Activated effector memory CD4-positive, alpha-beta T cell treated with Interleukin-2 at 50 U/mL for 16 hours (primary cell): ENCODE measurements at regions not wholly inside any gene's neighbourhood (a gene's known extent, or its start where the extent isn't known, plus 50 kb on each side); places are given as distances from the start of the nearest gene placed in this dataset.

Experiments used
- DNase-seq: peaks from one replicate; pipeline ENCODE4 v3.0.0-alpha.2; 2020

GRCh38 chr5:136526791-136527190 lies 161.4 kb upstream of the TRPC7 start:
- no peak for DNase-seq

DNA sequence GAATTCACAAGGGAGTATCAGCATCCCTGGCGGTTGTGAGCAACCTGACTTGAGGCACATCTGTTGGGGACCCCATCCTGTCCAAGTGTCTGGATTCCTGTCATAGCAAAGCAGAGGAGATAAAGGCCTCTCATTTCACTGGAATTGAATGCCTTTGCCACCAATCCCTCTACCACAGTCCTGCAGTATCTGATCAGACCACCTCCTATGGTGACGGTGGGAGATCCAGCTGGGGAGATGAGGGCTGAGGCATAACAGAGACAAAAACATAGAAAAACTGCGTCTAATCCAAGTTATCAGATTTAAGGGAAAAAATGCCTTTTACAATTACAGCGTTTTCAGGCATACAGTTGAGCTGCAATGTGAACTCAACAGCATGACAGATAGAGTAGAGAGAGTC lies 160.7 kb upstream of the TRPC7 start:
- no peak for DNase-seq

GRCh38 chr5:136525597-136525996 lies 160.3 kb upstream of the TRPC7 start:
- DNase-seq, result no peak

- DNase-seq, result no peak
Observed at GRCh38 chr5:136522217-136522956, 157.0 kb upstream of the TRPC7 start.

GRCh38 chr5:136521696-136522095 lies 156.4 kb upstream of the TRPC7 start:
- no peak for DNase-seq

- DNase-seq, result no peak
Observed at GRCh38 chr5:136518814-136519213, 153.5 kb upstream of the TRPC7 start.

DNA sequence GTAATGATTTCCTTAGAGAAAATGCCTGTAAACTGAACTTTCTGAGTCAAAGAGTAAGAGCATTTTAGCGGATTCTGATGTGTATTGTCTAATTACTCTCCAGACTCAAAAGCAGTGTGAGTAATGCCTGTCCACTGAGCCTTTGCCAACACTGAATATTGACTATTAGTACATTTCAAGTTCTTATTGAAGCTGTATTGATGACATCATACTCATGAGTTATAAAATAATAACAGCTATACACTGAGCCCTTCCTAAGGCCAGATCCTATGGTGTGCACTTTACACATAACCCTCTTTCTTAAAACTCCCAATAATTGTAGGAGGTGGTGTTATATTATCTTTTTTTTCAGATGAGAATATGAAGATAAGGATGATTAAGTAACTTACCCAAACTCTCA lies 152.8 kb upstream of the TRPC7 start:
- DNase-seq, result no peak

DNA sequence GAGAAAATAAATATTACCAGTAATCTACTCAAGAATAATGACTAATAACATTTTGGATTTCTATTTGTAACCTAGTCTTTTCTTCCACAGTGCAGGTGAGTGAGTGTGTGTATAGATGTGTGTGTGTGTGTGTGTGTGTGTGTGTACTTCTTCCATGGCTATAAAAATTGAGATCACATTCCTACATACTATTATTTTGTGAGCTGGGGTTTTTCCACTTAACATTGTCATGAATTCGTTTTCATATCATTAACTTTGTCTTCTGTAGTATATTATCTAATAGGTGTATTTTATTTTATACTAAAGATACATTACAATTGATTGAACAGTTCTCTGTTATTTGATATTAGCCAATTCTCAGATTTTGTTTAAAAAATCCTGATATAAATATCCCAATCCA lies 152.4 kb upstream of the TRPC7 start:
- DNase-seq, result no peak

DNA sequence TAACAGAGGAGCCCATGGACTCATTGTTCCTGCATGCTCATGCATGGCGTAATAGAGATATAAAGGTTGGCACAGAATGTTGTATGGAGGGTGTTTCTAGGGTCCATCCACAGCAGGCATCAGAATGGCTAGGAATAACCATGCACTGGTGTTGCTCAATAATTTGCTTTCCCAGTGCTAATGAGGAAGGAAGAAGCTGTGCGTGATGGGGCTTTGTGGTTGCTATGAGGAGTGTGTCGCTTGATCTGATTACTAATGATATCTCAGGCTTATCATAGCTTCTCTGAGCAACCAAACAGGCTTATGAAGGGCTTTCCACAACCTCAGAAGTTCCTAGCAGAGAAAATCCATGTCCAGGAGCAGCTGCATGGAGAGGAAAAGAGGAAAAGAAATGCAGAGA lies 151.3 kb upstream of the TRPC7 start:
- DNase-seq, result no peak

DNA sequence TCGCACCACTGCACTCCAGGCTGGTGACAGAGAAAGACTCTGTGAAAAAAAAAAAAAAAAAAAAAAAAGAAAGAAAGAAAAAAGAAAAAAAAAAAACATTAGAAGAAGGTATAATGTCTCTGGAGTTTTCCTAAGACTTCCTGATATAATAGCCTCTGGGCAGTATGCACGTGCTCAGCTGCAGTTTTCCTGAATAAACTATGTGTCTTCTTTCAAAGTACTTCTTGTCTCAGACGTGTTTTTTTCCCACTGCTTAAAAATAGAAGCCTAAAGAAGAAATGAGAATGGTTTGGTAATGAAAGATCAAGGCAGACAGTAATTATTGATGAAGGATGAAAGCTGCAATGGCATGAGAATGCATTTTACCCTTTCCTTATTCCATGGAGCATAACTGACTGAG lies 148.1 kb upstream of the TRPC7 start:
- no peak for DNase-seq

DNA sequence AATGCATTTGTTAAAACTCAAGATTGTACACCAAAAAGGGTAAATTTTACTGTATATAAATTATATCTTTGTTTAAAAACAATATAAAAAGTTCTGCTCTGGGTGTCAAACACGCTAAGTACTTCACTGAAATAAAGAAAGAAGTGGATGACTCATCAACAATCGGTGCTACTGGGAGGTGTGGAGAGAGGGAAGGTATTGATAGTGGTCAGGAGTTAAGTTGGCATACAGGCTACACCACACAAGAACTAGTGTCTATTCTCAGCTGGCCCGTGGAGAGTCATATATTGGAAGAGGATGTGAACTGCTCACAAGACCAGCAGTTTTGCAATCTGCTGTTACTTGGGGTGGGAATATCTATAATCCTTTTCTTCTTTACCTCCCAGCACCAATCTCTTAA lies 145.7 kb upstream of the TRPC7 start:
- no peak for DNase-seq

DNA sequence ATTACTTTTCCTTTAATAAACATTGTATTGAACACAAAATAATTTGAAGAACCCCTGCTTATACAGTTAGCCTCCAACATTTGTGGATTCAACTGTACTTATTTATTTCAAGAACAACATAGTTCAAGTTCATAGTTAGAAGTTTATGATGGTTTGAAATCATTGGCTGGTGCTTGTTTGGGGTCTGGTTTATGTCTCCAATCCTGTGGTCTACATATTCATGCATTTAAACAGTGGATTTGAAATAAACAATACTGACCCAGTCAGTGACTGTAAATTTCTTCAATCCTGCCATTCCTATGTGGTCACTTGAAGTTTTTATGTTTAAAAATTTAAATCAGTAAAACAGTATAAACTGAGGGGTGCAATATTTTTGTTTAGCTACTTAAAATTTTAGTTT lies 145.1 kb upstream of the TRPC7 start:
- no peak for DNase-seq

DNA sequence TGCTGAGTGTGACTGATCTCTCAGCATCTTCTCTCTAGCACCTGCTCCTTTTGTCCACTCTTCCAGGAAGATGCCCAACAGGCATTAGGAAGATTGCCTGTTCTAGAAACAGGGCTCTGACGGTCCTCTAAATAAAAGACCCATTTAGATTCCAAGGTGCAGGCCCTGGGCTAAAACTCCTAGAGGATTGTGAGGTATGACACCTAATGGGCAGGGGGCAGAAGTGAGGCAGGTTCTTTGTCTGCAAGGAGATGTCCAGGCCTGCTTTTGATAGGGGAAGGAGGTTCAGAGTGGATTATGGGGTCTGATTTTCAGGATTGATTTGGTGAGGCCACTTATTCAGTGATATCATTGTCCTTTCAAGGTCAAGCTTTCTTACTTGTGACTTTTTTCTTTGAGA lies 140.8 kb upstream of the TRPC7 start:
- no peak for DNase-seq

- DNase-seq, result no peak
Observed at GRCh38 chr5:136501133-136501532, 135.8 kb upstream of the TRPC7 start.

DNA sequence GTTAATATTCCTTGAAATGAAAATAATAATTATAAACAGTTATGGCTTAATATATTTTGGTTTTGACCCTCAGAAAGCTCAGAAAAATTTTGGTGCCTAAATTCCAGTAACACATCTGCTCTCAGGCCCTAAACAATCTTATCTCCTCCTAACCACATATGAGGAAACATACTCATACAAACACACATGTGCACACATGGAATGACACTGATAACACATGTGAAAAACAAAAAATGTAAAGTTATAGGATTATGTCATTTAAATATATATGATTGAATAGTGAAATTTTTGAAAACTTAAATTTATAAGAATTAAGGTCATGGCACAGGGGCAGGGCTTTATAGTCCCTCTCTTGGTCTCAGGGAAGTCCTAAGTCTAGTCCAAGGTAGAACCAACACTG lies 127.2 kb upstream of the TRPC7 start:
- DNase-seq, result no peak

- DNase-seq, result no peak
Observed at GRCh38 chr5:136491806-136492205, 126.5 kb upstream of the TRPC7 start.

DNA sequence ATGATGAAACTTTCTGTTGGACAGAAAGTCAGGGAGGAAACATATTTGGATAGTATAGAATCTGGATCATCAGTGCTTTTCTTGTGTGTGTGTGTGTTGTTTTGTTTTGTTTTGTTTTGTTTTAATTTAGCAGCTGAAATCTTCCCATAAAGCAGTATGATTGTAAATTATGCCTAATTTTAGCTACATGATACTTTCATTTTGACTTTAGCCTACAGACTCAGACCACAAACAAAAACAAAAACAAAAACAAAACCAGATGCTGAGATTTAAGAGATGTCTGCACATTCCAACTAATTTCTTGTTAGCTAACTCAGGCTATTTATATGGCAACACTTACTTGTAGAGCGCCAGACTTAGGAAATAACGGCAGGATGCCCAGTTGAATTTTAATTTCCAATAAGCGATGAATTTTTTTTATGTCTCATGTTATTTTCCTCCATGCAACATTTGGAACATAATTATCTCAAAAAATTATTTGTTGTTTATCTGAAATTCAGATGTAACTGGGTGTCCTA lies 119.5 kb upstream of the TRPC7 start:
- DNase-seq, result no peak

GRCh38 chr5:136482206-136482605 lies 116.9 kb upstream of the TRPC7 start:
- DNase-seq, result no peak

- DNase-seq, result no peak
Observed at GRCh38 chr5:136474466-136474865, 109.1 kb upstream of the TRPC7 start.

DNA sequence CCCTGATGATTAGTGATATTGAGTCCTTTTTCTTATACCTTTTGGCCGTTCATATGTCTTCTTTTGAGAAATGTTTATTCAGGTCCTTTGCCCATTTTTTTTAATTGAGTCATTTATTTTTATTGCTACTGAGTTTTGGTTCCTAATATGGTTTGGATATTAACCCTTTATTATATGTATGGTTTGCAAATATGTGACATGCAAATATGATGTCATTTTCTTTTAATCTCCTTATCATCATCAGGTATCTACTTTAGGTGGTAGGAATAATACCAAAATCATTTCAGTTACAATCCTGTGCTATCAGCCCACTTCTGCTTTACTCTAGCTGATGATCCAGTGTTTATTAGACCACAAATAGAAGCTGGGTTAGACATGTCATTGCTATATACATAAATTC lies 102.3 kb upstream of the TRPC7 start:
- DNase-seq, result no peak

GRCh38 chr5:136466041-136466415 lies 100.7 kb upstream of the TRPC7 start:
- no peak for DNase-seq

- DNase-seq, result no peak
Observed at GRCh38 chr5:136458481-136458880, 93.1 kb upstream of the TRPC7 start.

DNA sequence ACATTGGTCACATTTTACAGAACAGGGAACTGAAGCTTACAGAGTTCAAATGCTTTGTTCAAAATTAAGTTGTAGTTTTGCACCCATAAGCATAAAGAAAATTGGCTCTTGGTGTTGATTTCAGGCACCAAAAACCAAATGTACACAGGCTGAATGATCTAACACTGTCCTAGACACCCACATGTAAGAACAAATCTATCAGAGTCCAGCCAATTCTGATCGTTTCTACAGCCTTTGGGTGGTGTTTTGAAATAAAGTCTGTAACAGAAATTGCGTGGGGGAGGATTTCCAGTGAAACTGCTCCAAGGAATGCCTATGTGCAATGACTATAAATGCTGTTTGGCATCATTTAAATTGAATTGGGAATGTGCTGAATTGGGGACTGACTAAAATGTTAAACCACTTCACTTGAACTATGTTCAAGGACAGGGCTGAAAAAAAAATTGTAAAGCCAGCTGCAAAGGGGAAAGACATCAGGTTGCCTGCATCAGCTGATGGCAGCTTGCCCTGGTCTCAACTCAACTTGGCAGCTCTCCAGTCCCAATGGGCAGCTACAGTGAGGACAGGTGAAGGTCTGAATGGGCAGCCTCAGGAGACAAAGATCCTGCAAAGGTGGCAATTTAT lies 92.2 kb upstream of the TRPC7 start:
- no peak for DNase-seq

DNA sequence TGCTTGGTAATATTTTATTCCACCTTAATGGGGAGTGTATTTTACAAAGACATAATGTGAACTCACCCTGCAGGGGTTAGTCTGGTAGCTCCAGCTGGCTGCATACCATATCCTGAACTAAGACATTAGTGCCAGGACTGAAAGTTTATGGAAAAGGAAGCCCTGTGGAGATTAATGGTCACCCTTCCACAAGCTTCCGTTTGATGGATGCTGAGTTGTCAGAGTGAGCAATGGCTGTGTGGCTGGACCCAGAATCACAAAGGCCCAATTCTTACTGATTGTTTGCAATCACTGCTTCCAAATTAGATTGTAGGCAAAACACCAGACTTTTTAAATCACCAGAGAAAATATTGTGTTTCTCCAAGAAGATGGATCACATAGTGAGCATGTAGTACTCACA lies 90.1 kb upstream of the TRPC7 start:
- no peak for DNase-seq
